Neural cell (in vitro differentiated cells): ENCODE measurements at regions not wholly inside any gene's neighbourhood (a gene's known extent, or its start where the extent isn't known, plus 50 kb on each side); places are given as distances from the start of the nearest gene placed in this dataset.
A peak's percentile ranks its signal among the peaks of the same experiment; 100 is the strongest.

Source experiments
- H2AFZ ChIP-seq: fragments of 200-600, 300-800 bp; sonication (generic), shearing (Covaris generic); 2 replicates; pipeline ENCODE4 v1.6.0; 2014; ENCODE audit warnings: low read depth, mild to moderate bottlenecking, antibody characterized with exemption, low read length, moderate library complexity
- H3F3A ChIP-seq: fragments of 200-600 bp; shearing (Covaris generic); 2 replicates; pipeline ENCODE4 v1.6.1; 2016; ENCODE audit warnings: mild to moderate bottlenecking, moderate library complexity, mixed read lengths, antibody characterized with exemption, low read length; ENCODE audit not compliant: insufficient read depth, poor library complexity, severe bottlenecking
- H3K27ac ChIP-seq: fragments of 200-600, 300-800 bp; sonication (generic), shearing (Covaris generic); 2 replicates; pipeline ENCODE4 v1.5.1; 2014; ENCODE audit warnings: mild to moderate bottlenecking, low read length, moderate library complexity
- H3K27me3 ChIP-seq: fragments of 300-800, 200-600 bp; sonication (generic), shearing (Covaris generic); 2 replicates; pipeline ENCODE4 v1.6.0; 2014; ENCODE audit warnings: mild to moderate bottlenecking, low read depth, low read length, moderate library complexity; ENCODE audit not compliant: insufficient read depth
- H3K36me3 ChIP-seq: fragments of 300-800, 200-600 bp; sonication (generic), shearing (Covaris generic); 2 replicates; pipeline ENCODE4 v1.5.1; 2014; ENCODE audit warnings: mild to moderate bottlenecking, antibody characterized with exemption, low read length, moderate library complexity; ENCODE audit not compliant: insufficient read depth
- H3K4me2 ChIP-seq: fragments of 300-800, 200-600 bp; sonication (generic), shearing (Covaris generic); 2 replicates; pipeline ENCODE4 v1.6.0; 2014; ENCODE audit warnings: mild to moderate bottlenecking, low read length
- H3K4me3 ChIP-seq: fragments of 300-800, 200-600 bp; sonication (generic), shearing (Covaris generic); 2 replicates; pipeline ENCODE4 v1.5.1; 2014; ENCODE audit warnings: mild to moderate bottlenecking, low read length, moderate library complexity
- H3K79me2 ChIP-seq: fragments of 200-600 bp; shearing (Covaris generic); replicated peaks from 2 replicates; pipeline ENCODE4 v1.6.0; 2014; ENCODE audit warnings: mild to moderate bottlenecking, low read length, moderate library complexity; ENCODE audit not compliant: insufficient read depth
- H3K9ac ChIP-seq: fragments of 300-800, 200-600 bp; sonication (generic), shearing (Covaris generic); 2 replicates; pipeline ENCODE4 v1.6.1; 2016; ENCODE audit warnings: mild to moderate bottlenecking, low read length, mixed read lengths
- H3K9me2 ChIP-seq: fragments of 200-600 bp; shearing (Covaris generic); 2 replicates; pipeline ENCODE4 v1.6.1; 2016; ENCODE audit warnings: mild to moderate bottlenecking, low read length, mixed read lengths; ENCODE audit not compliant: insufficient read depth
- H3K9me3 ChIP-seq: fragments of 200-600, 300-800 bp; sonication (generic), shearing (Covaris generic); 2 replicates; pipeline ENCODE4 v1.6.1; 2016; ENCODE audit warnings: mild to moderate bottlenecking, mixed run types, low read length, moderate library complexity, mixed read lengths
- H4K20me1 ChIP-seq: fragments of 200-600 bp; shearing (Covaris generic); 2 replicates; pipeline ENCODE4 v1.6.1; 2016; ENCODE audit warnings: mild to moderate bottlenecking, mixed run types; ENCODE audit not compliant: insufficient read depth
- EZH2 ChIP-seq: fragments of 200-600, 300-800 bp; shearing (Covaris generic), sonication (generic); IDR thresholded peaks from 2 replicates; pipeline ENCODE4 v1.6.1; 2014; ENCODE audit warnings: antibody characterized with exemption, low read length, borderline replicate concordance, mild to moderate bottlenecking; ENCODE audit not compliant: insufficient read depth, poor library complexity, severe bottlenecking
- MXI1 ChIP-seq: fragments of 450-650 bp; conservative IDR thresholded peaks from 2 replicates; pipeline ENCODE4 v1.6.1; 2014; ENCODE audit warnings: antibody characterized with exemption, mild to moderate bottlenecking; ENCODE audit not compliant: poor library complexity, severe bottlenecking
- POLR2AphosphoS5 ChIP-seq: IDR thresholded peaks from 2 replicates; pipeline ENCODE4 v1.6.1; 2012
- SMC3 ChIP-seq: fragments of 450-650 bp; conservative IDR thresholded peaks from 2 replicates; pipeline ENCODE4 v1.6.1; 2014; ENCODE audit warnings: antibody characterized with exemption, mild to moderate bottlenecking, moderate library complexity; ENCODE audit not compliant: poor library complexity
- TAF1 ChIP-seq: IDR thresholded peaks from 2 replicates; pipeline ENCODE4 v1.6.1; 2012; ENCODE audit warnings: low read depth
- TF ChIP-seq, protein P1 (sequence below): fragments of 450-650 bp; IDR thresholded peaks from 2 replicates; pipeline ENCODE4 v1.5.1; 2014; ENCODE audit warnings: antibody characterized with exemption, mild to moderate bottlenecking, moderate library complexity; ENCODE audit not compliant: poor library complexity, severe bottlenecking
- TF ChIP-seq, protein P2 (sequence below): IDR thresholded peaks from 2 replicates; pipeline ENCODE4 v1.6.1; 2012; ENCODE audit warnings: borderline replicate concordance

DNA sequence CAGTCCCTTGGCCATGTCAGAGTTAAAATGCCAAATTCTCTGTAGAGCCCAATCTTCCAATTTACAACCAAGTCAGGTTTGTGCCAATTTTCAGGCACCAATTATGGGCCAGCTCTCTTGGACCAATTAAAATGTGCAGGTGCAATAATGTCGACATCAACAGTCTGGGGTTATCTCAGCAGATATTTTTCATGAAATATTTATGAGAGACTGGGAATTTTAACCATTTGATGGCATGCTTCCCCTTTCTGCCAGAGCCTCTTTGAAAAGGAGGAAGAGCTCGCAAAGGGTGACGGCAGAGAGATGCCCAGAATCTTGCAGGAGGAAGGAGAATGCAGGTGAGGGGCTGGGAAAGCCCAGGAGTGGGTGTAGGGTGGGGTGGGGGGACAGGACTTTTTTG is 100.8 kb upstream of the SYT13 start:
- no peaks in the 10 kb centered on the region for H3K27me3 ChIP-seq
- no peaks in the 10 kb centered on the region for H4K20me1 ChIP-seq
- peak overlapping the region; percentile 41 for H3K9ac ChIP-seq
- H3K27ac ChIP-seq: peak overlapping the region; percentile 94
- H3F3A ChIP-seq: no peaks in the 10 kb centered on the region
- H2AFZ ChIP-seq: no peak overlapping the region
- TF ChIP-seq MXI1 (no peak), EZH2 (no peak), TAF1 (no peak), SMC3 (no peak), POLR2AphosphoS5 (no peak)
- TF ChIP-seq, protein P1, sequence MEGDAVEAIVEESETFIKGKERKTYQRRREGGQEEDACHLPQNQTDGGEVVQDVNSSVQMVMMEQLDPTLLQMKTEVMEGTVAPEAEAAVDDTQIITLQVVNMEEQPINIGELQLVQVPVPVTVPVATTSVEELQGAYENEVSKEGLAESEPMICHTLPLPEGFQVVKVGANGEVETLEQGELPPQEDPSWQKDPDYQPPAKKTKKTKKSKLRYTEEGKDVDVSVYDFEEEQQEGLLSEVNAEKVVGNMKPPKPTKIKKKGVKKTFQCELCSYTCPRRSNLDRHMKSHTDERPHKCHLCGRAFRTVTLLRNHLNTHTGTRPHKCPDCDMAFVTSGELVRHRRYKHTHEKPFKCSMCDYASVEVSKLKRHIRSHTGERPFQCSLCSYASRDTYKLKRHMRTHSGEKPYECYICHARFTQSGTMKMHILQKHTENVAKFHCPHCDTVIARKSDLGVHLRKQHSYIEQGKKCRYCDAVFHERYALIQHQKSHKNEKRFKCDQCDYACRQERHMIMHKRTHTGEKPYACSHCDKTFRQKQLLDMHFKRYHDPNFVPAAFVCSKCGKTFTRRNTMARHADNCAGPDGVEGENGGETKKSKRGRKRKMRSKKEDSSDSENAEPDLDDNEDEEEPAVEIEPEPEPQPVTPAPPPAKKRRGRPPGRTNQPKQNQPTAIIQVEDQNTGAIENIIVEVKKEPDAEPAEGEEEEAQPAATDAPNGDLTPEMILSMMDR: no peak
- TF ChIP-seq, protein P2, sequence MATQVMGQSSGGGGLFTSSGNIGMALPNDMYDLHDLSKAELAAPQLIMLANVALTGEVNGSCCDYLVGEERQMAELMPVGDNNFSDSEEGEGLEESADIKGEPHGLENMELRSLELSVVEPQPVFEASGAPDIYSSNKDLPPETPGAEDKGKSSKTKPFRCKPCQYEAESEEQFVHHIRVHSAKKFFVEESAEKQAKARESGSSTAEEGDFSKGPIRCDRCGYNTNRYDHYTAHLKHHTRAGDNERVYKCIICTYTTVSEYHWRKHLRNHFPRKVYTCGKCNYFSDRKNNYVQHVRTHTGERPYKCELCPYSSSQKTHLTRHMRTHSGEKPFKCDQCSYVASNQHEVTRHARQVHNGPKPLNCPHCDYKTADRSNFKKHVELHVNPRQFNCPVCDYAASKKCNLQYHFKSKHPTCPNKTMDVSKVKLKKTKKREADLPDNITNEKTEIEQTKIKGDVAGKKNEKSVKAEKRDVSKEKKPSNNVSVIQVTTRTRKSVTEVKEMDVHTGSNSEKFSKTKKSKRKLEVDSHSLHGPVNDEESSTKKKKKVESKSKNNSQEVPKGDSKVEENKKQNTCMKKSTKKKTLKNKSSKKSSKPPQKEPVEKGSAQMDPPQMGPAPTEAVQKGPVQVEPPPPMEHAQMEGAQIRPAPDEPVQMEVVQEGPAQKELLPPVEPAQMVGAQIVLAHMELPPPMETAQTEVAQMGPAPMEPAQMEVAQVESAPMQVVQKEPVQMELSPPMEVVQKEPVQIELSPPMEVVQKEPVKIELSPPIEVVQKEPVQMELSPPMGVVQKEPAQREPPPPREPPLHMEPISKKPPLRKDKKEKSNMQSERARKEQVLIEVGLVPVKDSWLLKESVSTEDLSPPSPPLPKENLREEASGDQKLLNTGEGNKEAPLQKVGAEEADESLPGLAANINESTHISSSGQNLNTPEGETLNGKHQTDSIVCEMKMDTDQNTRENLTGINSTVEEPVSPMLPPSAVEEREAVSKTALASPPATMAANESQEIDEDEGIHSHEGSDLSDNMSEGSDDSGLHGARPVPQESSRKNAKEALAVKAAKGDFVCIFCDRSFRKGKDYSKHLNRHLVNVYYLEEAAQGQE: no peak
- H3K4me3 ChIP-seq: peak overlapping the region; percentile 44
- H3K4me2 ChIP-seq: peak overlapping the region; percentile 80
- no peaks in the 10 kb centered on the region for H3K79me2 ChIP-seq
- no peaks in the 10 kb centered on the region for H3K9me2 ChIP-seq
- H3K36me3 ChIP-seq: no peaks in the 10 kb centered on the region
- no peaks in the 10 kb centered on the region for H3K9me3 ChIP-seq

DNA sequence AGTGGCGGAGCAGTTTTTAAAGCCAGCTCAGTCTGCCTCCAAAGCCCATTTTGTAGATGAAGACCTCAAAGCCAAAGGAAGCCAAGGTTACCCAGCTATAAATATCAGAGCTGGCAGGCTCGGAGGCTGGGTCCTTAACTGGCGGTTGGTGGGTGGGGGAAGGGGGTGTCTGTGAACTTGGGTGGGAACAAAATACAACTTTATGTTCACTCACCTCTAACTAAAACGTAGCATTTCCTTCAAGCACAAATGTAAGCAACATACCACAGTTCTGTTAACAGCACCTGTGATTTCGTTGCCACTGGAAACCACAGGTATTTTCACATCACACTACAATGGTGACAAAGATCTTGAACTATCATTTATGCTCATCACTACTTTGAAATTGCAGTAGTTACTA is 99.7 kb upstream of the SYT13 start:
- no peaks in the 10 kb centered on the region for H3F3A ChIP-seq
- H3K79me2 ChIP-seq: no peaks in the 10 kb centered on the region
- no peaks in the 10 kb centered on the region for H3K9me3 ChIP-seq
- H3K9ac ChIP-seq: peak overlapping the region; percentile 72
- TF ChIP-seq POLR2AphosphoS5 (peak; percentile 43), MXI1 (no peak)
- TF ChIP-seq, protein P1: no peak
- TF ChIP-seq, protein P2: no peak
- H2AFZ ChIP-seq: no peak overlapping the region
- no peaks in the 10 kb centered on the region for H3K9me2 ChIP-seq
- peak overlapping the region; percentile 94 for H3K27ac ChIP-seq
- H3K27me3 ChIP-seq: no peaks in the 10 kb centered on the region
- H3K4me3 ChIP-seq: peak overlapping the region; percentile 51
- no peaks in the 10 kb centered on the region for H4K20me1 ChIP-seq
- peak overlapping the region; percentile 23 for H3K4me2 ChIP-seq
- H3K36me3 ChIP-seq: no peaks in the 10 kb centered on the region
